ENCODE measurements at regions not wholly inside any gene's neighbourhood (a gene's known extent, or its start where the extent isn't known, plus 50 kb on each side); places are given as distances from the start of the nearest gene placed in this dataset.

- TF ChIP-seq CTCF (IDR thresholded peaks at IDR 0.05) (no peak), EP300 (IDR thresholded peaks at IDR 0.05; ENCODE audit: low read depth) (no peak), POLR2AphosphoS5 (IDR thresholded peaks at IDR 0.05) (no peak)
Measured at GRCh38 chr16:6841392-6841791, 491.3 kb upstream of the RBFOX1 start.

All from transverse colon (tissue), 4 donors.